Mammary epithelial cell (primary cell): ENCODE measurements at regions not wholly inside any gene's neighbourhood (a gene's known extent, or its start where the extent isn't known, plus 50 kb on each side); places are given as distances from the start of the nearest gene placed in this dataset.
"Not testable (repeated sequence)": the region's sequence is repeated elsewhere in the genome, so short reads cannot be mapped to it uniquely, and the experiment has no call there.

Experiments used
- CTCF ChIP-seq, 2 donors: IDR thresholded peaks in 1 of 2; conservative IDR thresholded peaks in 1 of 2; 2 replicates each; pipeline ENCODE4 v1.5.1; 2011 to 2012; ENCODE audit warnings: inconsistent platforms in 2 of 2, low read length in 2 of 2, mild to moderate bottlenecking in 2 of 2, control low read depth in 1 of 2, low read depth in 1 of 2; ENCODE audit not compliant: insufficient read depth in 1 of 2; ENCODE audit errors: extremely low read depth in 1 of 2
- EZH2 ChIP-seq: IDR thresholded peaks from 2 replicates; pipeline ENCODE4 v1.6.1; 2012; ENCODE audit warnings: low read length, inconsistent platforms, borderline replicate concordance

DNA sequence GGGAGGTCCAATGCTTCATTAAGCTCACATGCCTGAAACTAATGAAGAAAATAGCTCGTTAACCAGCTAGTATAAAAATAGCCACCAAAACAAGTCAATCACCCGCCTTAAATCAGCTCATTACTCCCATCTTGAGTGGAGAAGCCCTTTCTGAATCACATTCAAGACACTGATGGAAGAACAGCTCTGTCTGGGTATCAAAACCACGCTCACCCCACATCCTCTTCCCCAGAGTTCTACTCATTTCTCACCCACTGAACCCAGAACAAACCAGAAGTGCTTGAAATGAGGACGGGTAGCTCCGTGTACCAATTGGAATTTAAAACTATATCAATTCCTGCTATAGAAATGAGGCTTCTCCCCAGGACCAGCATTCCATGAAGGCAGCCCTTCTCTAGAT, 120.8 kb upstream of the CCZ1B start:
- not testable (repeated sequence) for TF ChIP-seq CTCF (conservative IDR thresholded peaks at IDR 0.05 in 1 of 2, IDR thresholded peaks at IDR 0.05 in 1 of 2; ENCODE audit: extremely low read depth in 1 of 2, insufficient read depth in 1 of 2, low read depth in 1 of 2, low read length in 2 of 2); EZH2
